ENCODE measurements at regions not wholly inside any gene's neighbourhood (a gene's known extent, or its start where the extent isn't known, plus 50 kb on each side); places are given as distances from the start of the nearest gene placed in this dataset.
"Not testable (repeated sequence)": the region's sequence is repeated elsewhere in the genome, so short reads cannot be mapped to it uniquely, and the experiment has no call there.

DNA sequence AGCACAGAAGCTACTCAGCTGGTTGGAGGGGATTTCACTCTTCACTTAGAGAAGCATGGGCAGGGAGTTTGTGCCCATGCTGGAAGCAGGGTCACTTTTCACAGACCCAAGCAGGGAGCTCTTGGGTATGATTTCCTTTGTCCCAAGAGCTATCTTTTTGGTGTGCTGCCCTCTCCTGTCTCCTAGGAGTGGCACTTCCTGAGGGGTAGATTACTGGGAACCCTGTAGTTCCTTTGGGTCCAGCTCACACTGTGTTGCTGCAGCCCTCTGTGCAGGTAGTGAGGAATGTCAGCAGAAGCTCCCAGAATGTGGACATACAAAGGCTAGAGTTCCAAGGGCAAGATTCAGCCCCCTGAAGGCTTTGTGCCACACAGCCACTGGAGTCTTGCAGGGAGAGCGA is 537.1 kb upstream of the ANO3 start (continued):
- TF ChIP-seq ZFP36 (IDR thresholded peaks at IDR 0.05; ENCODE audit: borderline replicate concordance, partially characterized antibody) (no peak), ZSCAN20 (CRISPR knock-in tag; IDR thresholded peaks at IDR 0.05) (no peak), RNF2 (IDR thresholded peaks at IDR 0.05; ENCODE audit: borderline replicate concordance, low read depth) (no peak)
- TF ChIP-seq, protein P1, sequence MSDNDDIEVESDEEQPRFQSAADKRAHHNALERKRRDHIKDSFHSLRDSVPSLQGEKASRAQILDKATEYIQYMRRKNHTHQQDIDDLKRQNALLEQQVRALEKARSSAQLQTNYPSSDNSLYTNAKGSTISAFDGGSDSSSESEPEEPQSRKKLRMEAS (IDR thresholded peaks at IDR 0.05): no peak

DNA sequence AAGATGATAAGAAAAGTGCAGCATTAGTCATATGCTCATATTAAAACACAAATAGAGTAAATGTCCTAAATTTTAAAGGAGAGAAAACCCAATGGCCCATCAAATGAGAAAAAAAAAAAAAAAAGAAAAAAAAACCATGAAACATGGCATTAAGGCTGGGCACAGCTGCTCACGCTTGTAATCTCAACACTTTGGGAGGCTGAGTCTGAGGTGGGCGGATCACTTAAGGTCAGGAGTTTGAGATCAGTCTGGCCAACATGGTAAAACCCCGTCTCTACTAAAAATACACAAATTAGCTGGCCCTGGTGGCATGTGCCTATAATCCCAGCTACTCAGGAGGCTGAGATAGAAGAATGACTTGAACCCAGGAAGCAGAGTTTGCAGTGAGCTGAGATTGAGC is 515.5 kb upstream of the ANO3 start:
- no peak overlapping the region for H3K4me3 ChIP-seq
- POLR2A ChIA-PET: no interaction called here
- no peak overlapping the region for H3K4me2 ChIP-seq
- H3K9me3 ChIP-seq: no peaks in the 10 kb centered on the region; the same call in 2 of the 3 replicates
- ATAC-seq (no peak), FAIRE-seq (no peak), DNase-seq (ENCODE audit: low read depth in 1 of 2, low spot score in 1 of 2) (no peak)
- WGBS (ENCODE audit: missing lambda C conversion rate): 0% methylated on average over 3 of the region's 3 CpGs
- H3K27ac ChIP-seq: no peak overlapping the region
- no peak for TF ChIP-seq HOXB13 (CRISPR knock-in tag; IDR thresholded peaks at IDR 0.05; ENCODE audit: low read depth)
- TF ChIP-seq EP300 (IDR thresholded peaks at IDR 0.05): no peak
- no peak for TF ChIP-seq TP53 (CRISPR knock-in tag; IDR thresholded peaks at IDR 0.05)
- TF ChIP-seq HDAC2 (IDR thresholded peaks at IDR 0.05): no peak
- no peak for TF ChIP-seq FOSL2 (IDR thresholded peaks at IDR 0.05)
- no peak for TF ChIP-seq FOSL2 (CRISPR knock-in tag; IDR thresholded peaks at IDR 0.05)
- TF ChIP-seq CEBPB (IDR thresholded peaks at IDR 0.05): no peak
- TF ChIP-seq, protein P2, sequence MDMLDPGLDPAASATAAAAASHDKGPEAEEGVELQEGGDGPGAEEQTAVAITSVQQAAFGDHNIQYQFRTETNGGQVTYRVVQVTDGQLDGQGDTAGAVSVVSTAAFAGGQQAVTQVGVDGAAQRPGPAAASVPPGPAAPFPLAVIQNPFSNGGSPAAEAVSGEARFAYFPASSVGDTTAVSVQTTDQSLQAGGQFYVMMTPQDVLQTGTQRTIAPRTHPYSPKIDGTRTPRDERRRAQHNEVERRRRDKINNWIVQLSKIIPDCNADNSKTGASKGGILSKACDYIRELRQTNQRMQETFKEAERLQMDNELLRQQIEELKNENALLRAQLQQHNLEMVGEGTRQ (IDR thresholded peaks at IDR 0.05): no peak
- no peak for TF ChIP-seq POLR2A (IDR thresholded peaks at IDR 0.05; ENCODE audit: low read length)
- TF ChIP-seq CBX2 (IDR thresholded peaks at IDR 0.05; ENCODE audit: borderline replicate concordance, low read depth): no peak
- TF ChIP-seq MAZ (IDR thresholded peaks at IDR 0.05; ENCODE audit: borderline replicate concordance, low read depth, low read length): no peak
- TF ChIP-seq RAD21 (conservative IDR thresholded peaks at IDR 0.05 in 1 of 2, IDR thresholded peaks at IDR 0.05 in 1 of 2): no peak
- no peak for TF ChIP-seq KDM1A (IDR thresholded peaks at IDR 0.05; ENCODE audit: low read depth)
- no peak for TF ChIP-seq ESRRA (IDR thresholded peaks at IDR 0.05; ENCODE audit: borderline replicate concordance, low read length)
- TF ChIP-seq RFX5 (IDR thresholded peaks at IDR 0.05): no peak
- TF ChIP-seq, protein P3, sequence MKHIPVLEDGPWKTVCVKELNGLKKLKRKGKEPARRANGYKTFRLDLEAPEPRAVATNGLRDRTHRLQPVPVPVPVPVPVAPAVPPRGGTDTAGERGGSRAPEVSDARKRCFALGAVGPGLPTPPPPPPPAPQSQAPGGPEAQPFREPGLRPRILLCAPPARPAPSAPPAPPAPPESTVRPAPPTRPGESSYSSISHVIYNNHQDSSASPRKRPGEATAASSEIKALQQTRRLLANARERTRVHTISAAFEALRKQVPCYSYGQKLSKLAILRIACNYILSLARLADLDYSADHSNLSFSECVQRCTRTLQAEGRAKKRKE (CRISPR knock-in tag; IDR thresholded peaks at IDR 0.05; ENCODE audit: low read depth): no peak
- CTCF ChIA-PET: interaction anchor here (0.7 kb wide), 1 partner anchor 14 kb away, joined by 3 read pairs; no protein-coding TSS in a partner anchor
- H3K4me1 ChIP-seq: no peaks in the 10 kb centered on the region

DNA sequence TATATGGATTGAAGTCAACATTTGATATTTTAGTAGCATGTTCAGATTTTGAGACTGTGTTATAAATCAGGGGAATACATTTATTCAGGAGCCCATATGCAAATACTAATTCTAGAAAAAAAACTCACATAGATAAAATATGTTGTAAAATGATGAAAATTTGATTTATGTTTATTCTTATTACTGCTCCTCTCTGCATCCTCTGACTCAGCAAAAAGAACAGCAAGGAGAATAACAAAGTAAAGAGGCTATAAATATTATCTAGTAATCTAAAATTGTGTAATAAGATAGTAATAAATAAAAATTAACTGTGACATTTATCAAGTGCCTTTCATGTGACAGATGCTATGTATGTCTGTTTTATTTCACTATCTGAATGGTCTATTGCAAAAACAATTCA is 507.2 kb upstream of the ANO3 start:
- no peaks in the 10 kb centered on the region for H3K9me3 ChIP-seq
- CTCF ChIA-PET: no interaction called here
- DNase-seq (ENCODE audit: low read depth in 1 of 2, low spot score in 1 of 2): no peak
- FAIRE-seq: no peak
- H3K4me1 ChIP-seq: no peaks in the 10 kb centered on the region
- H3K4me2 ChIP-seq: no peak overlapping the region
- POLR2A ChIA-PET: no interaction called here
- TF ChIP-seq RAD21 (conservative IDR thresholded peaks at IDR 0.05 in 1 of 2, IDR thresholded peaks at IDR 0.05 in 1 of 2) (no peak), CBX8 (IDR thresholded peaks at IDR 0.05) (no peak), HOXB5 (CRISPR knock-in tag; IDR thresholded peaks at IDR 0.05) (no peak), NPAS2 (CRISPR knock-in tag; IDR thresholded peaks at IDR 0.05; ENCODE audit: borderline replicate concordance) (no peak), EP300 (IDR thresholded peaks at IDR 0.05) (no peak), HEYL (CRISPR knock-in tag; IDR thresholded peaks at IDR 0.05) (no peak), HOXA7 (CRISPR knock-in tag; IDR thresholded peaks at IDR 0.05) (no peak), HDAC2 (IDR thresholded peaks at IDR 0.05) (no peak), JUNB (IDR thresholded peaks at IDR 0.05) (no peak)
- no peak overlapping the region for H3K4me3 ChIP-seq
- no peak for ATAC-seq
- no peak overlapping the region for H3K27ac ChIP-seq

DNA sequence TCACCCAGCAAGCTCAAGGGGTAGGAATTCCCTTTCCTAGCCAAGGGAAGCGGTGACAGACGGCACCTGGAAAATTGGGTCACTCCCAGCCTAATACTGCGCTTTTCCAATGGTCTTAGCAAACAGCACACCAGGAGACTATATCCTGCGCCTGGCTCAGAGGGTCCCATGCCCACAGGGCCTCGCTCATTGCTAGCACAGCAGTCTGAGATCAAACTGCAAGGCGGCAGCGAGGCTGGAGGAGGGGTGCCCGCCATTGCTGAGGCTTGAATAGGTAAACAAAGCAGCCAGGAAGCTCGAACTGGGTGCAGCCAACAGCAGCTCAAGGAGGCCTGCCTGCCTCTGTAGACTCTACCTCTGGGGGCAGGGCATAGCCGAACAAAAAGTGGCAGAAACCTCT is 500.4 kb upstream of the ANO3 start:
- H3K9me3 ChIP-seq; H3K27ac ChIP-seq; H3K4me3 ChIP-seq; H3K4me1 ChIP-seq; CTCF ChIA-PET; ATAC-seq; POLR2A ChIA-PET; DNase-seq (ENCODE audit: low read depth in 1 of 2, low spot score in 1 of 2); H3K4me2 ChIP-seq; FAIRE-seq: not testable (repeated sequence)
- 23% methylated on average over 9 of the region's 10 CpGs for WGBS (ENCODE audit: missing lambda C conversion rate)

All from A549 (cell line).